SK-N-SH treated with all-trans-retinoic acid at 6 μM for 48 hours (cell line): ENCODE measurements at regions not wholly inside any gene's neighbourhood (a gene's known extent, or its start where the extent isn't known, plus 50 kb on each side); places are given as distances from the start of the nearest gene placed in this dataset.

ENCODE experiments used
- ATAC-seq: fragments of 200-7000 bp; cut with Tn5 transposase; 3 replicates; pipeline ENCODE4 v1.9.1; 2020; ENCODE audit warnings: mild to moderate bottlenecking, moderate library complexity
- ARNTL ChIP-seq: fragments of 450-650 bp; formaldehyde crosslinking; IDR thresholded peaks from 2 replicates; pipeline ENCODE4 v1.5.0; 2020; ENCODE audit warnings: low read depth, mild to moderate bottlenecking, moderate library complexity, borderline replicate concordance
- BACH2 ChIP-seq: fragments of 250-450 bp; sonication (Bioruptor Pico); IDR thresholded peaks from 2 replicates; pipeline ENCODE4 v1.9.0; 2021; ENCODE audit warnings: mild to moderate bottlenecking, borderline replicate concordance
- CSDC2 ChIP-seq: fragments of 250-450 bp; sonication (Bioruptor Pico); IDR thresholded peaks from 2 replicates; pipeline ENCODE4 v1.5.0; 2020; ENCODE audit warnings: mild to moderate bottlenecking, moderate library complexity
- ISL1 ChIP-seq: fragments of 250-450 bp; sonication (Bioruptor Pico); IDR thresholded peaks from 2 replicates; pipeline ENCODE4 v2.1.2; 2022; ENCODE audit warnings: mild to moderate bottlenecking, moderate library complexity
- PPARA ChIP-seq: fragments of 250-450 bp; sonication (Bioruptor Pico); IDR thresholded peaks from 2 replicates; pipeline ENCODE4 v1.5.0; 2020; ENCODE audit warnings: mild to moderate bottlenecking, borderline replicate concordance
- RARB ChIP-seq: fragments of 250-450 bp; sonication (Bioruptor Pico); IDR thresholded peaks from 2 replicates; pipeline ENCODE4 v1.8.0; 2021; ENCODE audit warnings: mild to moderate bottlenecking, moderate library complexity
- SNAI2 ChIP-seq: fragments of 250-450 bp; sonication (Bioruptor Pico); IDR thresholded peaks from 2 replicates; pipeline ENCODE4 v1.5.0; 2020; ENCODE audit warnings: mild to moderate bottlenecking, moderate library complexity
- TCF4 ChIP-seq: fragments of 250-450 bp; sonication (Bioruptor Pico); IDR thresholded peaks from 2 replicates; pipeline ENCODE4 v1.8.0; 2021; ENCODE audit warnings: mild to moderate bottlenecking, moderate library complexity, borderline replicate concordance
- TOX ChIP-seq: fragments of 250-450 bp; sonication (Bioruptor Pico); IDR thresholded peaks from 2 replicates; pipeline ENCODE4 v1.8.0; 2021; ENCODE audit warnings: mild to moderate bottlenecking, moderate library complexity, borderline replicate concordance
- ZC3H10 ChIP-seq: fragments of 250-450 bp; sonication (Bioruptor Pico); IDR thresholded peaks from 2 replicates; pipeline ENCODE4 v1.5.1; 2021; ENCODE audit warnings: mild to moderate bottlenecking, moderate library complexity
- ZFP3 ChIP-seq: fragments of 250-450 bp; sonication (Bioruptor Pico); IDR thresholded peaks from 2 replicates; pipeline ENCODE4 v1.5.0; 2020; ENCODE audit warnings: mild to moderate bottlenecking, moderate library complexity
- ZNF565 ChIP-seq: fragments of 450-650 bp; formaldehyde crosslinking; conservative IDR thresholded peaks from 2 replicates; pipeline ENCODE4 v1.5.0; 2020; ENCODE audit warnings: low read depth, mild to moderate bottlenecking, moderate library complexity
- ZNF70 ChIP-seq: fragments of 450-650 bp; formaldehyde crosslinking; IDR thresholded peaks from 2 replicates; pipeline ENCODE4 v1.5.0; 2020; ENCODE audit warnings: mild to moderate bottlenecking, moderate library complexity
- TF ChIP-seq, protein P1 (sequence below): fragments of 250-450 bp; sonication (Bioruptor Pico); IDR thresholded peaks from 2 replicates; pipeline ENCODE4 v1.5.1; 2020; ENCODE audit warnings: low read depth, mild to moderate bottlenecking, moderate library complexity
- TF ChIP-seq, protein P2 (sequence below): fragments of 250-450 bp; sonication (Bioruptor Pico); IDR thresholded peaks from 2 replicates; pipeline ENCODE4 v1.8.0; 2021; ENCODE audit warnings: low read depth, mild to moderate bottlenecking, moderate library complexity, borderline replicate concordance
- TF ChIP-seq, protein P3 (sequence below): fragments of 250-450 bp; sonication (Bioruptor Pico); IDR thresholded peaks from 2 replicates; pipeline ENCODE4 v1.5.0; 2020; ENCODE audit warnings: mild to moderate bottlenecking, moderate library complexity

DNA sequence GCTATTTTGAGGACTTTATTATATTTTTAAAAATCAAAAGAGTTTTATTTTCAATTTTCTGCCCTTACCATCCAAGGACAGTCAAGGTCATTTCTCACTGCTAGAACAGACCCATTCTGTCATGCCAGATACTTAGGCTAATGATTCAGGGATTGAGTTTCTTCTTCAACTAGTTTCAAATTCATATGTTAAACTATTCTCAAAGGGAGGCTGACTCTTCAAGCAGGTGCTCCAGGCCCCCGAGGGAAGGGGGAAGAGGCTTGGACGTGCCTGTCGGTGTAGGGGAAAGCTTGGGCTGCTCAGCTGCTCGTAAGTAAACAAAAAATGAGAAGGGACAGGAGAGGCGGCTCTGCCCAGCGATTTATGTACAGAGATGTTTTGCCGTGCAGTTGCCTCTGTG, 69.4 kb upstream of the MYLIP start:
- TF ChIP-seq ZFP3 (CRISPR knock-in tag), result no peak
- no peak for TF ChIP-seq BACH2 (CRISPR knock-in tag)
- ATAC-seq, result no peak

DNA sequence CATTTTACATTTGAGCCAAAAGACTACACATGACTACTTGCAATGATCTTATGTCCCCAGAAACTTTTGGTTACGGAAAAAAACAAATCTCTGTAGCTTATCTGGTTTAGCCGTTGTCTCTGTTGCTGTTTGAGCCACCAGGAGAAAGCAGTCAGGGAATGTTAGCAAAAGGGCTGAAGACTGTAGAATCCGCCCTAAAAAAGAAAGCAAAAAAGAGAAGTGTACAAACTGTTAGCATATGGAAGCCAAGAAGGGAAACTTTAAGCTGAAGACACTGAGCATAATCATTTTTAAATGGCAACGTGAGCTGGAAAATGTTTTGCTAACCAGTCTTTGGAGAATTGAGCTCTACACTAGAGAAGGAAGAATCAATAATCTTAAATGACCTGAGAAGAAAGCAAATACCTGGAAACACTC, 69.9 kb upstream of the MYLIP start:
- no peak for ATAC-seq
- TF ChIP-seq, protein P1, sequence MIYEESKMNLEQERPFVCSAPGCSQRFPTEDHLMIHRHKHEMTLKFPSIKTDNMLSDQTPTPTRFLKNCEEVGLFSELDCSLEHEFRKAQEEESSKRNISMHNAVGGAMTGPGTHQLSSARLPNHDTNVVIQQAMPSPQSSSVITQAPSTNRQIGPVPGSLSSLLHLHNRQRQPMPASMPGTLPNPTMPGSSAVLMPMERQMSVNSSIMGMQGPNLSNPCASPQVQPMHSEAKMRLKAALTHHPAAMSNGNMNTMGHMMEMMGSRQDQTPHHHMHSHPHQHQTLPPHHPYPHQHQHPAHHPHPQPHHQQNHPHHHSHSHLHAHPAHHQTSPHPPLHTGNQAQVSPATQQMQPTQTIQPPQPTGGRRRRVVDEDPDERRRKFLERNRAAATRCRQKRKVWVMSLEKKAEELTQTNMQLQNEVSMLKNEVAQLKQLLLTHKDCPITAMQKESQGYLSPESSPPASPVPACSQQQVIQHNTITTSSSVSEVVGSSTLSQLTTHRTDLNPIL (CRISPR knock-in tag), result no peak
- TF ChIP-seq ARNTL (CRISPR knock-in tag) (no peak), PPARA (CRISPR knock-in tag) (no peak), RARB (CRISPR knock-in tag) (no peak), BACH2 (CRISPR knock-in tag) (no peak)
- TF ChIP-seq, protein P2, sequence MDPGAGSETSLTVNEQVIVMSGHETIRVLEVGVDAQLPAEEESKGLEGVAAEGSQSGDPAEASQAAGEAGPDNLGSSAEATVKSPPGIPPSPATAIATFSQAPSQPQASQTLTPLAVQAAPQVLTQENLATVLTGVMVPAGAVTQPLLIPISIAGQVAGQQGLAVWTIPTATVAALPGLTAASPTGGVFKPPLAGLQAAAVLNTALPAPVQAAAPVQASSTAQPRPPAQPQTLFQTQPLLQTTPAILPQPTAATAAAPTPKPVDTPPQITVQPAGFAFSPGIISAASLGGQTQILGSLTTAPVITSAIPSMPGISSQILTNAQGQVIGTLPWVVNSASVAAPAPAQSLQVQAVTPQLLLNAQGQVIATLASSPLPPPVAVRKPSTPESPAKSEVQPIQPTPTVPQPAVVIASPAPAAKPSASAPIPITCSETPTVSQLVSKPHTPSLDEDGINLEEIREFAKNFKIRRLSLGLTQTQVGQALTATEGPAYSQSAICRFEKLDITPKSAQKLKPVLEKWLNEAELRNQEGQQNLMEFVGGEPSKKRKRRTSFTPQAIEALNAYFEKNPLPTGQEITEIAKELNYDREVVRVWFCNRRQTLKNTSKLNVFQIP (CRISPR knock-in tag), result no peak

DNA sequence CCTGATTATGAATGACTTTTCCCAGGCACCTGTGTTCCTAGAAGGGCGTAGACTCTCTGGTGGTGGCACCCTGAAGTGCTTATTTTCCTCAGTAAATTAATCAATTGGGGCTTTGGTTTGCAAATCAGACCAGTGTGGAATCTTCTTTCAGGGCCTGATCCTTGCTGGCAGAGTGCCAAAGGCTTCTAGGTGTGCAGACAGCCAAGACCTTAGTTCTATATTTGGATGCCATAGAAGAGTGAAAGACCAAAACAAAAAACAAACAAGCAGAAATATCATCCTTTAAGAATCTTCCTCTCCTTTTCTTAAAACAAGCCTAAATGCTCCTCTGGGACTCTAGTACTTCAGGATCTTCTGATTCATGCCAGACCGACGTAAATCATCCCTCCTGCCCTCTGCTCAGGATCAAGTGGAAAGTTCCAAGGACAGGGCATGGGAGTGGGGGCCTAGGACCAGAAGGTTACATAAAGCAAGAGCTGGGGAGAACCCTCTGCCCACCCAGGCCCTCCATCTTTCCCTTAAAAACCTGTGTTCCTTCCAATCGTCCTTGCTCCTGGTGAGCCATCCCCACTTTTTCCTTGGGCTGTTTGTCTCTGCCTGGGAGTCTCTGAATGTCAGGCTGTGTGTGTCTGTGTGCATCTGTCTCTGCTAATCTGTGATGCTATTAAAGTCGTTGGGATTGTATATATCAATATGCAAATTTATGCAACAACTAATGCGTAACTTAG, 70.5 kb upstream of the MYLIP start:
- TF ChIP-seq PPARA (CRISPR knock-in tag) (no peak), ZNF565 (CRISPR knock-in tag) (no peak), ARNTL (CRISPR knock-in tag) (no peak)
- TF ChIP-seq, all 23 proteins: peak for 0
- no peak for ATAC-seq

DNA sequence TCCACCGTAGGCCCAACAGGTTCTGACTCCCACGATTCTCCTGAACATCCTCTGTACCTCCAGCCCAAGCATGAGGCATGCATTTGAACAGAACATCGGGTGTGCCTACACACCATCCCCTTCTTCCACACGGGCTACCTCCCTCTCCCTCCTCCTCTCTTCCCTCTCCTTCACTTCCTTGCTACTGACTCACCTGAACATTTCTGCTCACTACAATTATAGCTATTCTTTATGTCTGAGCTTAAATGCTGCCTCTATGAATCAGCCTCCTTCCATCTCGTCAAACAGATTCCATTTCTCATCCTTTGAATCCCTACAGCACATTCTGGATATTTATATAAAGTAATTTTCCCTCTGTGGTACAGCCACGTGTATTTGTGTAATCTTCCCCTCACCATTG, 71.4 kb upstream of the MYLIP start:
- TF ChIP-seq ZNF565 (CRISPR knock-in tag) (no peak), ZC3H10 (CRISPR knock-in tag) (no peak), RARB (CRISPR knock-in tag) (no peak), ARNTL (CRISPR knock-in tag) (no peak), ZFP3 (CRISPR knock-in tag) (no peak), TCF4 (CRISPR knock-in tag) (no peak), ZNF70 (CRISPR knock-in tag) (no peak), TOX (CRISPR knock-in tag) (no peak)
- TF ChIP-seq, protein P3, sequence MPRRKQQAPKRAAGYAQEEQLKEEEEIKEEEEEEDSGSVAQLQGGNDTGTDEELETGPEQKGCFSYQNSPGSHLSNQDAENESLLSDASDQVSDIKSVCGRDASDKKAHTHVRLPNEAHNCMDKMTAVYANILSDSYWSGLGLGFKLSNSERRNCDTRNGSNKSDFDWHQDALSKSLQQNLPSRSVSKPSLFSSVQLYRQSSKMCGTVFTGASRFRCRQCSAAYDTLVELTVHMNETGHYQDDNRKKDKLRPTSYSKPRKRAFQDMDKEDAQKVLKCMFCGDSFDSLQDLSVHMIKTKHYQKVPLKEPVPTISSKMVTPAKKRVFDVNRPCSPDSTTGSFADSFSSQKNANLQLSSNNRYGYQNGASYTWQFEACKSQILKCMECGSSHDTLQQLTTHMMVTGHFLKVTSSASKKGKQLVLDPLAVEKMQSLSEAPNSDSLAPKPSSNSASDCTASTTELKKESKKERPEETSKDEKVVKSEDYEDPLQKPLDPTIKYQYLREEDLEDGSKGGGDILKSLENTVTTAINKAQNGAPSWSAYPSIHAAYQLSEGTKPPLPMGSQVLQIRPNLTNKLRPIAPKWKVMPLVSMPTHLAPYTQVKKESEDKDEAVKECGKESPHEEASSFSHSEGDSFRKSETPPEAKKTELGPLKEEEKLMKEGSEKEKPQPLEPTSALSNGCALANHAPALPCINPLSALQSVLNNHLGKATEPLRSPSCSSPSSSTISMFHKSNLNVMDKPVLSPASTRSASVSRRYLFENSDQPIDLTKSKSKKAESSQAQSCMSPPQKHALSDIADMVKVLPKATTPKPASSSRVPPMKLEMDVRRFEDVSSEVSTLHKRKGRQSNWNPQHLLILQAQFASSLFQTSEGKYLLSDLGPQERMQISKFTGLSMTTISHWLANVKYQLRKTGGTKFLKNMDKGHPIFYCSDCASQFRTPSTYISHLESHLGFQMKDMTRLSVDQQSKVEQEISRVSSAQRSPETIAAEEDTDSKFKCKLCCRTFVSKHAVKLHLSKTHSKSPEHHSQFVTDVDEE, result no peak
- TF ChIP-seq, protein P2 (CRISPR knock-in tag), result no peak
- TF ChIP-seq, all 23 proteins: peak for 0
- ATAC-seq, result no peak

DNA sequence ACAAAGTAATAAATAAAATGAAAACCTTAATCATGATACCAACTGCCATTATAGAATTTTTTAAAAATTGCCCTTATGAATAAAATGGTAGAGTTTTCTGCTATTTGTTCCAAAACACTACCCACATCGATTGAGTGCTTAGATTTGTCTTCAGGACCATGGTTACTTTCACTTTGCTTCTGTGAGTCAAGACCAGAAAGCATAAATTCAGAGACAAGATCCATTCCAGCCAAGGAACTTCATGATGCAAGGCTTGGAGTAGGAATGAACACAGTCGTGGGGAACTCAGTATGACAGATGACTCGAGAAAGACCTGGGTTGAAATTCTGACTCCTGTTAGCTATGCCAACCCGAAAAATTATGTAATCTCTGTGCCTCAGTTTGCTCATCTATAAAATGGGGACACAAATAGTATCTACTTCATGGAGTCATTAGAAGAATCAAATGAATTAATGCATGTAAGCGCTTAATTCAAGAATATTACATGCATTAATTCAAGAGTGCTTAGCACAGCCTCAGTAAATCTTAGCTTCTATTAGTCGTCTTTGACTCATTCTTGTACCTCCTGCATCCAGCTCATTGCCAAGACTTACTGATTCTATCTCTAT, 72.5 kb upstream of the MYLIP start:
- ATAC-seq, result no peak
- no peak for TF ChIP-seq SNAI2 (CRISPR knock-in tag)
- no peak for TF ChIP-seq BACH2 (CRISPR knock-in tag)

DNA sequence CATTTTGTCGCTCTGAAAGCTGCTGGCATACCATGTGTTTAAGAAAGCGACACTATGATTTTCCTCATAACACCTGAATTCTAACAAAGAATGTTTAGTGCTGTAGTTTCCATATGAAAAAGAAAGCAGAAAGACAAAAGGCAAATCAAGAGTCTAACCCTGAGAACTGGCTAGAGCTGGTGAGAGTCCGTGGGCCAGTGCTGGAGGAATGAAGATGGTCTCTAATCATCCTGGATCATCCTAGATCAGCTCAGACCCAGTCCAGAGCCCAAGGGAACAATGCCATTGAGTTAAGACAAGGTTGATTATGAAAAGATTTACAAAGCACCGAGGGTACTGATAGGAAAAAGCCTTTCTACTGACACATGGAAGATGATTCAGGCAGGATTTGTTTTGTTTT, 73.0 kb upstream of the MYLIP start:
- no peak for ATAC-seq
- TF ChIP-seq ISL1 (no peak), CSDC2 (CRISPR knock-in tag) (no peak), SNAI2 (CRISPR knock-in tag) (no peak)
- TF ChIP-seq, protein P1 (CRISPR knock-in tag), result no peak
